Neuronal stem cell (in vitro differentiated cells): ENCODE measurements at regions not wholly inside any gene's neighbourhood (a gene's known extent, or its start where the extent isn't known, plus 50 kb on each side); places are given as distances from the start of the nearest gene placed in this dataset.

Experiments
- DNase-seq: peaks from one replicate; pipeline ENCODE4 v3.0.0-alpha.2; 2013; ENCODE audit warnings: low spot score
- H2AFZ ChIP-seq: one replicate; pipeline ENCODE4 v1.6.1; 2013; ENCODE audit warnings: mild to moderate bottlenecking, low read length, inconsistent platforms
- H2AK5ac ChIP-seq: 2 replicates; pipeline ENCODE4 v1.6.1; 2013; ENCODE audit warnings: low read depth, mild to moderate bottlenecking, inconsistent platforms, low read length, moderate library complexity, mixed read lengths
- H2BK120ac ChIP-seq: 2 replicates; pipeline ENCODE4 v1.6.1; 2013; ENCODE audit warnings: low read depth, mild to moderate bottlenecking, inconsistent platforms, low read length, moderate library complexity, mixed read lengths
- H2BK12ac ChIP-seq: one replicate; pipeline ENCODE4 v1.6.1; 2013; ENCODE audit warnings: low read length, inconsistent platforms
- H2BK15ac ChIP-seq: 2 replicates; pipeline ENCODE4 v1.6.1; 2013; ENCODE audit warnings: mild to moderate bottlenecking, low read length, inconsistent platforms, mixed read lengths
- H2BK5ac ChIP-seq: one replicate; pipeline ENCODE4 v1.6.1; 2013; ENCODE audit warnings: inconsistent platforms, mild to moderate bottlenecking, low read length, moderate library complexity
- H3K14ac ChIP-seq: one replicate; pipeline ENCODE4 v1.6.1; 2013; ENCODE audit warnings: low read length, inconsistent platforms
- H3K18ac ChIP-seq: 2 replicates; pipeline ENCODE4 v1.6.1; 2013; ENCODE audit warnings: low read length, inconsistent platforms
- H3K23ac ChIP-seq: 2 replicates; pipeline ENCODE4 v1.6.1; 2013; ENCODE audit warnings: low read depth, mild to moderate bottlenecking, mixed read lengths, low read length, inconsistent platforms; ENCODE audit not compliant: poor library complexity
- H3K27ac ChIP-seq: replicated peaks from 3 replicates; pipeline ENCODE4 v1.5.1; 2013; ENCODE audit warnings: low read length, inconsistent platforms
- H3K27me3 ChIP-seq, 3 experiments: 2 replicates each; pipeline ENCODE4 v1.6.1; 2013; ENCODE audit warnings: low read length in 3 of 3, mild to moderate bottlenecking in 2 of 3, inconsistent platforms in 1 of 3, low read depth in 1 of 3, mixed read lengths in 1 of 3, moderate library complexity in 1 of 3; ENCODE audit not compliant: control insufficient read depth in 3 of 3, insufficient read depth in 3 of 3
- H3K36me3 ChIP-seq, 2 donors: replicated peaks in 1 of 2; 2 replicates each; pipeline ENCODE4 v1.6.1; 2013; ENCODE audit warnings: low read length in 2 of 2; ENCODE audit not compliant: control insufficient read depth in 2 of 2, insufficient read depth in 2 of 2
- H3K4ac ChIP-seq: 2 replicates; pipeline ENCODE4 v1.6.1; 2013; ENCODE audit warnings: inconsistent platforms, mild to moderate bottlenecking, low read length, moderate library complexity
- H3K4me1 ChIP-seq, 2 donors: 1 replicate in 1 of 2; 2 replicates in 1 of 2; pipeline ENCODE4 v1.6.1; 2013; ENCODE audit warnings: low read length in 2 of 2, low read depth in 1 of 2; ENCODE audit not compliant: control insufficient read depth in 2 of 2, insufficient read depth in 1 of 2
- H3K4me2 ChIP-seq: one replicate; pipeline ENCODE4 v1.6.1; 2013; ENCODE audit warnings: mild to moderate bottlenecking, low read length, inconsistent platforms; ENCODE audit not compliant: insufficient read depth, poor library complexity, severe bottlenecking
- H3K4me3 ChIP-seq, 2 donors: 2 replicates each; pipeline ENCODE4 v1.5.1; 2013; ENCODE audit warnings: low read length in 2 of 2, mild to moderate bottlenecking in 2 of 2, inconsistent platforms in 1 of 2, moderate library complexity in 1 of 2
- H3K79me1 ChIP-seq: one replicate; pipeline ENCODE4 v1.6.1; 2013; ENCODE audit warnings: low read depth, mild to moderate bottlenecking, inconsistent platforms, low read length, moderate library complexity
- H3K9ac ChIP-seq: one replicate; pipeline ENCODE4 v1.6.1; 2013; ENCODE audit warnings: mild to moderate bottlenecking, low read depth, low read length, inconsistent platforms; ENCODE audit not compliant: poor library complexity
- H3K9me3 ChIP-seq, 2 donors: replicated peaks in 1 of 2; 2 replicates each; pipeline versions ENCODE3 to v1.6.1; 2013; ENCODE audit warnings: low read length in 2 of 2, mild to moderate bottlenecking in 2 of 2, inconsistent platforms in 1 of 2, low read depth in 1 of 2, mixed read lengths in 1 of 2, moderate library complexity in 1 of 2; ENCODE audit not compliant: control insufficient read depth in 2 of 2, insufficient read depth in 1 of 2
- H4K8ac ChIP-seq: one replicate; pipeline ENCODE4 v1.6.1; 2013; ENCODE audit warnings: low read depth, mild to moderate bottlenecking, inconsistent platforms, low read length, moderate library complexity
- H4K91ac ChIP-seq: one replicate; pipeline ENCODE4 v1.6.1; 2013; ENCODE audit warnings: low read length, low read depth, mild to moderate bottlenecking, inconsistent platforms; ENCODE audit not compliant: poor library complexity
- WGBS, 2 donors: extraction: QIAGEN DNeasy Blood & Tissue Kit; methylation state at CpG; one replicate each; pipeline ENCODE4 v1.1.7; 2013; ENCODE audit warnings: missing lambda C conversion rate in 2 of 2, mixed read lengths in 1 of 2; ENCODE audit not compliant: insufficient read length in 2 of 2, insufficient replicate concordance in 1 of 2; ENCODE audit errors: extremely low coverage in 2 of 2; 5-methylcytosine and 5-hydroxymethylcytosine counted together

- Histone ChIP-seq H3K27ac (no peak overlapping the region), H3K9ac (no peak overlapping the region)
Observed at GRCh38 chr2:196407675-196408264, 231.7 kb upstream of the CCDC150 start.

DNA sequence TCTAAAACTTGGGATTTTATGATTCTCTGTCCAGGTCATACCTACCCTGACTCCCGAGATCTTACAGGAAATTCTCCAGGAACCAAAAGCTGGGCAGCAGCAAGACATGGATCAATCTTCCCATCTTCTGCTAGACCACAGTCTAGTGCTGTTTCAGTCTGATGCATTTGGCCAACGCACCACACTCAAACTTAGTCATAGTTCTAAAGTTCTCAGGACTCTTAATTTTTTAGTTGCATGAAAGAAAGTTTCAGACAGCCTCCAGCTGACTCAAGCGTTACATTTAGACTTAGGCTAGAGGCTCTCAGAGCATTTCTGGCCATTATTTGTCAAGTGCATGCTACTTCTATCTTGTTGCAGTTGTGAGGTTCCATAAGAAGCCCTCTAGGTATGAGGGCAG, 230.1 kb upstream of the CCDC150 start:
- Histone ChIP-seq H2AK5ac (no peak overlapping the region), H3K9me3 (no peaks in the 10 kb centered on the region), H3K23ac (no peak overlapping the region), H3K9ac (no peak overlapping the region), H3K4me2 (no peak overlapping the region), H3K27ac (no peak overlapping the region), H3K18ac (no peak overlapping the region), H2BK120ac (no peak overlapping the region), H3K36me3 (no peaks in the 10 kb centered on the region), H2AFZ (no peak overlapping the region), H2BK5ac (no peak overlapping the region), H3K4me3 (no peak overlapping the region), H3K14ac (no peak overlapping the region), H3K4me1 (peaks cover 0 to 4% of the 10 kb centered on the region in 2 donors), H3K27me3 (no peaks in the 10 kb centered on the region), H4K8ac (no peak overlapping the region), H3K4ac (no peak overlapping the region), H3K79me1 (no peaks in the 10 kb centered on the region), H2BK12ac (no peak overlapping the region), H2BK15ac (no peak overlapping the region), H4K91ac (no peak overlapping the region)
- no CpG with 5 or more reads among the region's 3 CpGs for WGBS, 2 donors
- no peak for DNase-seq

More at GRCh38 chr2:196407675-196408264, 231.7 kb upstream of the CCDC150 start:
- WGBS, 2 donors, result no CpG with 5 or more reads among the region's 1 CpG
- Histone ChIP-seq H2BK15ac (no peak overlapping the region), H3K27me3 (no peaks in the 10 kb centered on the region), H3K14ac (no peak overlapping the region), H2BK12ac (no peak overlapping the region), H2AK5ac (no peak overlapping the region), H2BK5ac (no peak overlapping the region), H3K4me3 (no peak overlapping the region), H2AFZ (no peak overlapping the region), H3K79me1 (no peaks in the 10 kb centered on the region), H4K8ac (no peak overlapping the region), H3K9me3 (no peaks in the 10 kb centered on the region), H3K23ac (no peak overlapping the region), H3K18ac (no peak overlapping the region), H4K91ac (no peak overlapping the region), H3K4ac (no peak overlapping the region), H2BK120ac (no peak overlapping the region), H3K4me2 (no peak overlapping the region), H3K36me3 (no peaks in the 10 kb centered on the region), H3K4me1 (no peaks in the 10 kb centered on the region)
- no peak for DNase-seq

GRCh38 chr2:196410008-196410407, 229.5 kb upstream of the CCDC150 start:
- Histone ChIP-seq H2AK5ac (no peak overlapping the region), H3K23ac (no peak overlapping the region)

DNA sequence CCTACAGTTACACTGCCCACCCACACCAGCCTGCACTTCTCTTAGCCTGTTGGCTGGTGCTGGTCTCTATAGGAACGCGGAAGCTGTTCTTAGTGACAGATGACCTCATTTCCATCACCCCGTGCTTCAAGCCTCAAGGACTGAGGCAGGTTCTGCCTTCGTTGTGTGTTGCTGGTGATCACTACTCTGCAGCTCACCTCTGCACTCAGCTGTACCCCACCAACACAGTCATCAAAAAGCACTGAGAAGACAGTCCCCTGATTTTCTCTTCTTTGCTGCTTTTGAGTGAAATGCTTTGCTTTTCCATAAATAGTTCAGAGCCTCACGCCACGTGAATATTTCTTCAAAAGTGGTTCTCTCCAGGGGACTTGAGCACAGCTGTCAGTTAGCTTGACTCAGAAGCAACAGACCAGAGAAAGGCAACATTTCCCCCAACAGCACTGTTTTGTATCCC, 225.7 kb upstream of the CCDC150 start:
- H3K27me3 ChIP-seq, result no peaks in the 10 kb centered on the region
- H2BK12ac ChIP-seq, result no peak overlapping the region
- no peak overlapping the region for H3K4me2 ChIP-seq
- H2BK5ac ChIP-seq, result no peak overlapping the region
- H3K14ac ChIP-seq, result no peak overlapping the region
- no peak overlapping the region for H3K4ac ChIP-seq
- no peaks in the 10 kb centered on the region for H3K36me3 ChIP-seq
- whole genome bisulfite sequencing, 2 donors, result no CpG with 5 or more reads among the region's 6 CpGs
- H4K91ac ChIP-seq, result no peak overlapping the region
- no peak overlapping the region for H3K27ac ChIP-seq
- H2AFZ ChIP-seq, result no peak overlapping the region
- H3K23ac ChIP-seq, result no peak overlapping the region
- no peaks in the 10 kb centered on the region for H3K79me1 ChIP-seq
- no peak overlapping the region for H3K18ac ChIP-seq
- peak overlapping the region; percentile 72 for H3K9ac ChIP-seq
- H3K9me3 ChIP-seq, result no peaks in the 10 kb centered on the region
- no peak overlapping the region for H2BK120ac ChIP-seq
- peaks cover 0 to 5% of the 10 kb centered on the region in 2 donors for H3K4me1 ChIP-seq
- no peak overlapping the region for H4K8ac ChIP-seq
- no peak overlapping the region for H3K4me3 ChIP-seq
- DNase-seq, result no peak
- H2AK5ac ChIP-seq, result no peak overlapping the region
- no peak overlapping the region for H2BK15ac ChIP-seq

More at GRCh38 chr2:196410008-196410407, 229.5 kb upstream of the CCDC150 start:
- H2AFZ ChIP-seq, result no peak overlapping the region
- H4K91ac ChIP-seq, result no peak overlapping the region
- no peaks in the 10 kb centered on the region for H3K27me3 ChIP-seq
- no peak overlapping the region for H4K8ac ChIP-seq
- WGBS, 2 donors, result no CpG with 5 or more reads among the region's 1 CpG
- peaks cover 0 to 5% of the 10 kb centered on the region in 2 donors for H3K4me1 ChIP-seq
- H2BK5ac ChIP-seq, result no peak overlapping the region
- no peak overlapping the region for H2BK15ac ChIP-seq
- no peak overlapping the region for H3K27ac ChIP-seq
- H3K79me1 ChIP-seq, result no peaks in the 10 kb centered on the region
- no peak overlapping the region for H3K4me3 ChIP-seq
- no peak overlapping the region for H3K4me2 ChIP-seq
- no peak overlapping the region for H3K4ac ChIP-seq
- H3K36me3 ChIP-seq, result no peaks in the 10 kb centered on the region
- no peak overlapping the region for H2BK12ac ChIP-seq
- no peak overlapping the region for H3K14ac ChIP-seq
- H3K9me3 ChIP-seq, result no peaks in the 10 kb centered on the region
- H3K18ac ChIP-seq, result no peak overlapping the region
- no peak overlapping the region for H3K9ac ChIP-seq
- H2BK120ac ChIP-seq, result no peak overlapping the region
- no peak for DNase-seq
